Stimulated activated CD4-positive, alpha-beta T cell treated with anti-CD3 and anti-CD28 coated beads, TNF-alpha, amount 100 ng/mL, for 48 hours (primary cell): ENCODE measurements at regions not wholly inside any gene's neighbourhood (a gene's known extent, or its start where the extent isn't known, plus 50 kb on each side); places are given as distances from the start of the nearest gene placed in this dataset.
"Not testable (repeated sequence)": the region's sequence is repeated elsewhere in the genome, so short reads cannot be mapped to it uniquely, and the experiment has no call there.

Source experiments
- DNase-seq, 3 donors: peaks; one replicate each; pipeline ENCODE4 v3.0.0-alpha.2; 2020; ENCODE audit warnings: low read depth in 3 of 3

DNA sequence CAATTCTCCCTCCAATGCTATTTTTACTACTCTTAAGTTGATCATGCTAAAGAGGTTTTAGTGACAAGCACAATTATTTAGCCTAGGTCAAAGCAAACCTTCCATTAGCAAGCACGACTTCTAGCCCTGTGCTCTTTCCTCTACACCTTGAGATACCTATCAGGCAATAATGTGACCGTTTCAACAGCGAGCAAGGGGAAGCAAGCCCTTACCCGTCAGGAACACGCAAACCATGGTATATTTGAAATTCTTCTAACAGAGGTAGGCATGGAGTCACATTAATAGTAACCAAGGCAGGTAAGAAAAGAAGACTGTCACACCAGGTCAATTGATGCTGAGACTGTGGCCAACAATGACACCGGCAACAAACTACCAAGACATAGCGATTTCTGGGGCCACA, 68.9 kb upstream of the VGLL4 start:
- DNase-seq: no peak

DNA sequence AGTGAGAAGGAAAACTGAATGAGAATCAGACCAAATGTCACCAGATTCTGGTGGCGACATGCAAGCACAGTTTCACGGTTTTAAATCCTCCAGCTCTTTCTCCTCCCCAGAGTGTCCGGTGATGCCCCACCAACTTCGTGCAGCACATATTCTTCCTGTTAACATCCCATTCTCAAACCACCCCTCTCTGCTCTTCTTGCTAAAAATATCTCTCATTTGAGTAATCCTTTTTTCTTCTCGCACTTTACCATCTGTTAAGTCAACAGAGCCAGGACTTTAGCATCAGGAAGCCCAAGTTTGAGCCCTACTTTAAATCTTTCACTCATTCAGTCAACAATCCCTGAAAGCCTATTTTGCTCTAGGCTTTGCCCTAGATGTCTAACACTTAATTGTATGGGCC, 68.2 kb upstream of the VGLL4 start:
- no peak for DNase-seq

DNA sequence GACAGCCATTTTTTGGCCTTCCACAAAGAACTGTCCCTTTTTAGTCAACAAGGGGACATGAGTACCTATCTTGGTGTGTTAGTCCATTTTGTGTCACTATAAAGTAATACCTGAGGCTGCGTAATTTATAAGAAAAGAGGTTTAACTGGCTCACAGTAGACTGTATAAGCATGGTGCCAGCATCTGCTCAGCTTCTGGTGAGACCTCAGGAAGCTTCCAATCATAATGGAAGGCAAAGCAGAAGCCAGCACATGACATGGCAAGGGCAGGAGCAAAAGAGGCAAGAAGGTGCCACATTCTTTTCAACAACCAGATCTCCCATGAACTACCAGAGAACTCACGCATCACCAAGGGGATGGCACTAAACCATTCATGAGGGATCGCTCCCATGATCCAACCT, 66.1 kb upstream of the VGLL4 start:
- no peak for DNase-seq

DNA sequence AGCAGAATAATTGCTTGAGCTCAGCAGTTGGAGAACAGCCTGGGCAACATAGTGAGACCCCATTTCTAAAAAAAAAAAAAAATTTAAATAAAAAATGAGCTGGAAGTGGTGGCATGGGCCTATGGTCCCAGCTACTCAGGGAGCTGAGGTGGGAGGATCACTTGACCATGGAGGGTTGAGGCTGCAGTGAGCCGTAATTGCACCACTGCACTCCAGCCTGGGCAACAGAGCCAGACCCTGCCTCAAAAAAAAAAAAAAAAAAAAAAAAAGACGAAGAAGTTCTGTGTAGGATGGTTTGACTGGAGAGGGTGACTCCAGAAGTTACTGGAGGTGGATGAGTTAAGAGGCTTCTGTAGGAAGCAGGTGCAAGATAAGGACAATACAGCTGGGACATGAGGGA, 63.4 kb upstream of the VGLL4 start:
- DNase-seq: not testable (repeated sequence)

DNA sequence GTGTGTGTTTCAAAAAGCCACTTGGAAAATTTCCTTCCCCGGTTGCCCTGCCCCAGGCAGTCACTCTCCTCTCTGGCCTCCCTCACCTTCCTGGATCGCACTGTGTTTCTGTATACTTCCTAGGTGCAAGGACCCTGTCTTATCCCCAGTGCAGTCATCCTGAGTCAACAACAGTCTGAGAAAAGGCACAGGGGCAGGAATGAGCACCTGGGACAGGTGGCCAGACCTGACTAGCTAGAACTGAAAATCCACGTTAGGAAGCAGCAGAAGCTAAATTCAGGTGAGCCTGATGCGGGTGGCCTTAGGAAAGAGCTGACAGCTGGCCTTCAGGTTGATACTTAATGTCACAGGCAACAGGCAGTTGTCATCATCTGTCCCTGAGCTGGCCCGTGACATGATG, 62.9 kb upstream of the VGLL4 start:
- no peak for DNase-seq

DNA sequence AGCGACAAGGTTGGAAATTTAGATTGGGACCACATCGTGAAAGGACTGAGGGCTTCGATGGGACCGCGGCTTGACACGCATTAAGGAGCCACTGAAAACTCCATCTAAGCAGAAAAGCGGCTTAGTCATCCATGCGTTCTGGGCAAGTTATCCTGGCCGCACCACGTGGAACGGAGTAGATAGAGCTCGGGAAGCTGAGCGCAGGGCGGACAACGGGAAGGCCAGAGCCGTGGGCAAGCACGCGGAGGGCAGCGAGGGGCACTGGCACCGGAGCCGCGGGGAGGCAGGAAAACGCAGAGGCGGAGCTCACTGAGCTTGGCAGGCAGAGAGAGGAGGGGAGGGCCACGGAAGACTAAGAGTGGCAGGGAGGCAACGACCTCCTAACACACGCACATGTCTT, 61.3 kb upstream of the VGLL4 start:
- no peak for DNase-seq

DNA sequence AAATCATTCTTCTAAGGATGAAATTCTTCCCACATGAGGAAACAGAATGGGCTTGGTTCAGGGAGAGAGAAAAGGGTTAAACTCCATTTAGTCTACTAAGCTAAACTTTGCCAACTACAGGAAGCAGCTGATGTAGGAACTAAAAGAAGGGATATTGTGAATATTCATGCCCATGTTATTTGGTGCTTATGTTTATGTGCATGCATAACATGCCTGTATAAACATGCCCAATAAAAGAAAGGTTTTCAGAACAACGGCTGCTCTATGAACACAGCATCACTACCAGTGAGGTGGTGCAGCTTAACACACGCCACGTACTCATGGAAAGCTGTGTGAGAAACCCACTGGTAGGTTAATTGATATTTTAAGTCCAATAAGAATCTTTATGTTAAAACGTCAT, 59.4 kb upstream of the VGLL4 start:
- no peak for DNase-seq

DNA sequence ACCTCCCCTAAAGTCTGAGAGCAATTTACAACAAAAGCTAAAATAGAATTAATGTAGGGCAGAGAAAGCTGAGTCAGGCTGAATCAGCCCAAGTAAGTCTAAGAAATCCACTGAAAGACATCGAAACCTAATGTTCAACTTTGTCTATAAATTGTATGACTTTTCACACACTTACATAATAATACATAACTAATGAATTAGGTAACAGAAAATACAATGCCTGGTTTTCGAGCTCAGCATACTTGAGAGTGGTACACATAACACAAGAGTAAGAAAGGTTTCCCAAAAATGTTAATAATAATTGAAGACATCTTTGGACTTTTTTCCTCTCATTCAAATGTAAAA, 55.3 kb upstream of the VGLL4 start:
- DNase-seq: no peak

DNA sequence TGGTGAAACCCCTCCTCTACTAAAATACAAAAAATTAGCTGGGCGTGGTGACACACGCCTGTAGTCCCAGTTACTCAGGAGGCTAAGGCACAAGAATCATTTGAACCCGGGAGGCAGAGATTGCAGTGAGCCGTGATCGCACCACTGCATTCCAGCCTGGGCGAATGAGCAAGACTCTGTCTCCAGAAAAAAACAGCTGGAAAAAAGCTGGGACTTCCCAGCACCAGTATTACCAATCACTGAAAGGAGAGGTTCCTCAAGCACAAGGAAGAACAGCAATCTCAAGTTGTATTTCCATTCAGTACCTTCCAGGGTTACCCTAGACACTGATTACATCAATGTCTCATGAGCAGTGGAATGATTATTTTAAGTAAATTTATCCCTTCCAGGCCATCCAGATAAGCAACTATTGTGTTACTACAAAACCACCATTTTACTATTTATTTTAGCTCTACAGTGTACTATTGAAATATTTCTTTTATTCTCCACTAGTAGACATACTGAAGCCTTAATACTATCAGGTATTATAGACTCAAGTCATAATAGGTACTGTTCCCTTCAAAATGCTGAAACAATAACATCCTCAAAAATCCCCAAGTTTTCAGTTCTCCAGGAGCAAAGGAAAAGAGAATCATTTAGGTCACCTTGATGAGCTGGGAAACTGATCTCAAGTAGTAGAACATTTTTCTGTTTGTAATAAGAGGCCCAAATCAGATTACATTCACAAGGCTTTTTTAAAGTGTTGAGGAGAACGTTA, 54.8 kb upstream of the VGLL4 start:
- DNase-seq: no peak

DNA sequence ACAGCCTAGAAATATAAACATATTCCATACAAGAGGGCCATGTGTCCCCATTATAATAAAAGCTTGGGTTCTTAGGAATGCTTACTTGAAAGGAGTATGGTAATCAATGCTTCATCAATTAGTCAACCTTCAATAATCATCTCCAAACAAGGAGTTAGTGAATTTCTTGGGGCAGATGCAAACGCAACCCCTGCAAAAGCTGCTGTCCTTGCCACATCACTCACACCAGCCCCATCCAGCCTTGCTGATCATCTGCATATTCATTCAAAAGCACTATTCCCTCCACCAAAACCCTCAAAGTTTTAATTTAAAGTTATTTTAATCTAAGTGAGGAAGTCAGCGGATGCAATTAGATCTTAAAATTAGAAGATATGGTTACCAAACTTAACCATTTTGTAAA, 54.0 kb upstream of the VGLL4 start:
- DNase-seq: no peak

DNA sequence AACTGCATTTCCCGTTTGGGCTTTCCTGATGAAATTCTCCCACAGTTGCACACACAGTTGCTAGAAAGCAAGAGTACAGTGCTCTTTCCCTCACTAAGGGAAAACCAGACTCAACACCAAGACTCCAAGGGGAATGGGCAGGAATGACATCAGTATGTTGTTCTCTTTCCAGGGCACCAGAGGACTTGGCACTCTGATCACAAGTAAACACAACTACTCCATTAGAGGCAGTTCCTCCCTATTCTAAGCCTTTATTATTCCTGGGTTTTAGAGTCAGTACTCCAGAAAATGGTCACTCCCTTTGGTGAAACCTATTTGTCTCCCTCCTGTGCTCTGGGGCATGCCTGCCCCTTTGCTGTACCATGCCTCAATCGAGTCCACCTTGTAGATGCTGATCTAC, 52.3 kb upstream of the VGLL4 start:
- DNase-seq: no peak
